CD4-positive, alpha-beta T cell treated with Interleukin-15 for 4 hours (primary cell): ENCODE measurements at regions not wholly inside any gene's neighbourhood (a gene's known extent, or its start where the extent isn't known, plus 50 kb on each side); places are given as distances from the start of the nearest gene placed in this dataset.
"Not testable (repeated sequence)": the region's sequence is repeated elsewhere in the genome, so short reads cannot be mapped to it uniquely, and the experiment has no call there.

Experiments
- DNase-seq: peaks from one replicate; pipeline ENCODE4 v3.0.0-alpha.2; 2020; ENCODE audit warnings: low spot score

DNA sequence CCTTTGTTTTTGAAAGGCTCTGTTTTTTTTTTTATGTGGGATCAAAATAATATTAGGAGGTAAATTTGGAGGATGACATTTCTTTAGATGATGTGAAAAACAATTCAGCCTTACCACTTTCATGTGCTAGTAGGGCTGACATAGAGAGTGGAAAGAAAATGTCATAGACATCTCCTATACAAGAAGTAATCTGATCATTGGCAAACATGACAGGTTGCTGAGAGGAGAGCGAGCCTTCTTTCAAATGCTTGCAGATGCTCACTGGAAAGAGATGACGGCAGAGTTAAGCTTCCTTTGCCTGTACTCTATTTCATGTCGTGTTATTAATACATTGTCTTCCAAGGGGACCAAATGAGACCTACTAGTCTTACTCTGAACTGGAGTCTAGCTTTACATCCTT, 160.1 kb upstream of the DAP start:
- DNase-seq: no peak

- DNase-seq: no peak
These were observed 159.4 kb upstream of the DAP start for GRCh38 chr5:10920400-10920799.

DNA sequence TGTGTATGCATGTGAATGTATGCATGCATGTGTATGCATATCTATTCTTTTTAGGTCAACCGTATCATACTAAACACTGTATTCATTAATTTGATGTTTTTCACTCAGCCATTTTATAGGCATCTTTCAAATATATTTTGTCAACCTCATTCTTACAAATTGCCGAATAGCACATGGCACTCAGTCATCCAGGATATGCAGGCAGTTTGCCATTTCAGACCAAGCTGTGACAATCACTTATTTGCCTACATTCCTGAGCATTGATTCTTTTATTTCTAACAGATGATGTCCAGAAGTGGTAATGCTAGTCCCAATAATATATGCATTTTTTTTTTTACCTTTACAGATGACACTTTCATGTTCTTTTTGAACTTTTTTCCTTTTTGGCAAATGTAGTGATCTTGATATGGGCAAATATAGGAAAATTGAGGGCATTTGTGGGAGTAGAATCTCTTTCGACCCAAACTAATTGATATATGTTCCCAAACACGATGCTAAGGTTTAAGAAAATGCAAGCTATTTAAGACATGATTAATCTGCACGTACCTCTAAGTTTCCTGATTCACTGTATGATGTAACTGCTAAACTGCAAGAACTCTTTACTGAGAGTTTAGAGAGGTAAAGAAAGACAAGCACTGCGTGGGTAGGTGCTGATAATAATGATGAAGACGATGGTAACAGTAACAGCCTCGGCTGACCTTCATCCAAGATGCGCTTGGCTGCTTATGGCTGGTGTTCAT, 153.9 kb upstream of the DAP start:
- DNase-seq: no peak

GRCh38 chr5:10913841-10914240, 152.8 kb upstream of the DAP start:
- no peak for DNase-seq

DNA sequence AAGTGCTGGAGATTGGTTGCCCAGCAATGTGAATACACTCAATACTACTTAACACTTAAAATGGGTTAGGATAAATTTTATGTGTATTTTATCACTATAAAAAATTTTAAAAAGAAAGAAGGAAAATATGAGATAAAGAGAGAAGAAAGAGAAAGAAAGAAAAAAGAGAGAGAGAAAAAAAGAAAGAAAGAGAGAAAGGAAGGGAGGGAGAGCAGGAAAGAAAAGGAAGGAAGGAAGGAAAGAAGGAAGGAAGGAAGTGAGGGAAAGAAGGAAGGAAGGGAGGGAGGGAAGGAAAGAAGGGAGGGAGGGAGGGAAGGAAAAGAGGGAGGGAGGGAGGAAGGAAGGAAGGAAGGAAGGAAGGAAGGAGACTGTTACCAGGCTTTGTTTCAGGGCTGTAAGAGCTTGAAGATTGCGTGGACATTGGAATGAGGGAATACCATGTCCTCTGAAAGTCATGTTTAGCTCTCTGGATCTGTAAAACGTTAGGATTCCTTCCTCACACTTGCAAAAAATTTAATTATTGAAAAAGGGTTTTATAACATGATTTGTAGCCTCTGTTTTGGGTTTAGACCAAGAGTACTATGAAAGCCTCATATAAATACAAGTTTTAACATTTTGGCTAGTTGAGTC, 152.3 kb upstream of the DAP start:
- DNase-seq: no peak

DNA sequence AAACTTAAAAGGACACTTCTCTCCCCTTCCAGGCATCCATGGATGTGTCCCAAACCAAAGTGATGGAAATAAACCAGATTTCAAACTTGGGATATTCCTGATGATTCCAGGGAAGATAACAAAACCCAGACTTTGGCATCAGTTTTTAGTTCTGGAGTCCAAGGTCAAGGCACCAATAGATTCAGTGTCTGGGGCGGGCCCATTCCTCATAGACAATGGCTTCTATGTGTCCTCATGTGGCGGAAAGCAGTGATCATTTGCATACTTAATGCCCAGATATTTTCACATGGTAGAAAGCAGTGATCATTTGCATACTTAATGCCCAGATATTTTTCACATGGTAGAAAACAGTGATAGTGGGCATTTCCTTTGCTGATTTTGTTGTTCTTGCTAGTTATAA, 151.4 kb upstream of the DAP start:
- no peak for DNase-seq

DNA sequence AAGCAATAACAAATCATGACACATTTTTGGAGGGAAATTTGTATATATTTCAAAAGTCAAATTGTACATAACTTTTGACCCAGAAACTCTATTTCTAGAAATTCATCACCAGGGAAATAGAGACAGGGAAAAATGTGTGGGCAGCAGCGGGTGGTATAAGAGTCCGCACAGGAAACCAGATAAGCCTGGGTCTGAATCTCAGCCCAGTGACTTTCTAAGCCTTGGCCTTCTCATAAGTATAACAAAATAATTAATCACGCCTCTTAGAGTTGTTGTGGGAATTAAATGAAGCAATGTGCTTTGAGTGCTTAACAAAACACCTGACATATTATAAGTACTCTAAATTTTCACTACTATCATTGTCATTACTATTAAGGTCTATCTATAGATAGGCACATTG, 149.2 kb upstream of the DAP start:
- no peak for DNase-seq

- no peak for DNase-seq
These were observed 143.9 kb upstream of the DAP start for GRCh38 chr5:10904862-10905432.

DNA sequence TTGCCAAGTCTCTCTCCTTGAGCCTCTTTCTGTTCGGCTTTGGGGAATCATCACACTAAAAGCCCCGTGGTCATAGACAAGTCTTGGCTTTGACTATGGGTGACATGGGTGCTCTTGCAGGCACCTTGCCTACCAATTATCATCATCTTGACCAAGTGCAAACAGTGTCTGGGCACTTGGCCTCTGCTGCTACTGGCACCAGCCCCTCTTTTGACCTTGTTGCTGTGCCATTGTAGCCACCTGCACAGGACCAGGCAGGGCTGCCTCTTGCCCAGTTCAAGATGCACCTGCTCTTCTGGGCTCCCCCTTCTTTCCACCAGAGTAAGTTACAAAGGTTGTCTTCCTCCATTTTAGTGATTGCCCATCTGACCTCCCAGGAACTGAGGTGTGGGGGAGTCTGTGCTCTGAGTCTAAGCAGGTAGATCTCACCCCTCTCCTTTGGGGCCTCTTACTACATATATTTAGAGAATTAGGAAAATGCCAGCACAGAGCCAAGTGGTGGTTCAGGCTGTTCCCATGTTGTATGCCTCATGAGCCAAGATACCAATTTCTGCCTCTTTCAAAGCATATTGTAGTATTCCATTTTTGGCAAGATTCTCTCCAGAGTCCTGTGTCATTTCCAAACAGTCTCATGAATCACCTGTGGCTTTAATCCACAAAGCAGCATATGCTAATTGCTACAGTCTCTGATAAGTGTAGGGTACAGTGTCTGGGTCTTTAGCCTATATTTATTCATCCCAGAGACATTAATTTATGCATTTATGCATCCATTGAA, 142.9 kb upstream of the DAP start:
- DNase-seq: no peak

GRCh38 chr5:10902145-10902544, 141.1 kb upstream of the DAP start:
- no peak for DNase-seq

GRCh38 chr5:10898514-10898913, 137.5 kb upstream of the DAP start:
- no peak for DNase-seq

- DNase-seq: no peak
These were observed 135.0 kb upstream of the DAP start for GRCh38 chr5:10896016-10896415.

DNA sequence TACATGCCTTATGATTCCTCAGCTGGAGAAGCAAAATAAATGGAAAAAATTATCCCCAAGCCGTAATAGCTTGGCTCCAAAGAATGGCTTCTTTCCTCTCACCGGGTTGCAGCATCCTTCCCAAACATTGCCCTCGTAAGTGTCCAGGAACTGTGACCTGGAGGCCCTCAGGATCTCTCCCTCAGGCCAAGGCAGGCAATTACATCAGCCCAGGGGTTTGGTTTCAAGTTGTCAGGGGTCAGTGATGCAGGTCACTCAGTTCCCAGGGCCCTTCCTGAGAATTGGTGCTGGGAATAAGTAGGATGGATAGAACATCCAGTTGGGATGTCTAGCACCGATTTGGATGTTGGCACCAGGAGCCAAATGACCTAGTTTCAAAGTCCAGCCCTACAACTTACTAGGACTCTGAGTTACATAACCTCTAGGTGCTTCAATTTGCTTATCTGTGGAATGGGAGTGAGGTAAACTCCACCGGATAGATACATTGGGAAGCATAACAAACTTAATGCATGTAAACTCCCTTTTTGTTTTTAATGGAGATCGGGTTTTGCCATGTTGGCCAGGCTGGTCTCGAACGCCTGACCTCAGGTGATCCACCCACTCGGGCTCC, 133.5 kb upstream of the DAP start:
- no peak for DNase-seq

DNA sequence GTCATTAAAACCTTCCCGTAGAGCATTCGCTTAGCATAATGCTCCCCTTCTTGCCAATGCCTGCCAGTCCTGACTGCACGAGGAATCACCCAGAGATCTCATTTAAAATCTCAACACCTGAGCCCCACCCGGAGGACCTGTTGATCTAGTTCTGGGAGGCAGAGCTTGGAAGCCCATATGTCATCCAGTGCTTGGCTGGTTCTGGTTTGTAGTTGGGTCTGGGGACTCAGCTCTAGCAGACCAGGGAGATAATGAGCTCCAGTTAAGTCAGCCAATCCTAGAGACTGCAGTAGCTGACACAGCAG, 131.8 kb upstream of the DAP start:
- DNase-seq: no peak

GRCh38 chr5:10892147-10892910, 131.3 kb upstream of the DAP start:
- no peak for DNase-seq

DNA sequence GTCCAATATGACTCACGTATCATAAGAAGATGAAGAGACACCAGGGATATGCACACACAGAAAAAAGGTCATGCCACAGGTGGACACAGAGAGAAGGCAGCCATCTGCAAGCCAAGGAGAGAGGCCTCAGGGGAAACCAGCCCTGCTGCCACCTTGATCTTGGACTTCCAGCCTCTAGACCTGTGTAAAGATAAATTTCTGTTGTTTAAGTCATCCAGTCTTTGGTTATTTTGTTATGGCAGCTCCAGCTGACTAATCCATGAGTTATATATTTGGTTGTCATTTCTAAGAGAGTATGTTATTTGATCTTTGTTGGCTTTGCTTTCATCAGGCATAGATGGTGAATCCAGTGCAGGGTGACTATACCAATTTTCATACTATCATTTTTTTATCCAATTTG, 130.2 kb upstream of the DAP start:
- DNase-seq: no peak

GRCh38 chr5:10886497-10886896, 125.5 kb upstream of the DAP start:
- no peak for DNase-seq

DNA sequence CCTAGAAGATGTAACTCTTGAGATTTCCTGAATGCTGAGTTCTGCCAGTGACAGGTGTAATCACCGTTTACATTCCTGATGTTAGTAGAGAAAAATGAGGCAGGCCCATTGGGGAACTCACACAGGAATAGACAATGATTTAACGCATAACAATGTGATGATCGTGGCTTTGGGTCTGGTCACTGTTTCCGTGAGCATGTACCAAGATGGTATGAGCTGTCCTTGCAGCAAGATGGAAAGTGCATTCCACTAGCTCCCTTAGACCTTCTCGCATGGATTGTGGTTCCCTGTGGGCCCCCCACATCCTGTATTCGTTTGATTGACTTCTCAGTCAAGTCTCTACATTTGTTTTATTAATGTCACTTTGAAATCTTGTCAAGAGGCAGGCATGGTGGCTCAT, 124.0 kb upstream of the DAP start:
- no peak for DNase-seq

- not testable (repeated sequence) for DNase-seq
These were observed 122.9 kb upstream of the DAP start for GRCh38 chr5:10883945-10884344.

- no peak for DNase-seq
These were observed 119.9 kb upstream of the DAP start for GRCh38 chr5:10880934-10881333.

DNA sequence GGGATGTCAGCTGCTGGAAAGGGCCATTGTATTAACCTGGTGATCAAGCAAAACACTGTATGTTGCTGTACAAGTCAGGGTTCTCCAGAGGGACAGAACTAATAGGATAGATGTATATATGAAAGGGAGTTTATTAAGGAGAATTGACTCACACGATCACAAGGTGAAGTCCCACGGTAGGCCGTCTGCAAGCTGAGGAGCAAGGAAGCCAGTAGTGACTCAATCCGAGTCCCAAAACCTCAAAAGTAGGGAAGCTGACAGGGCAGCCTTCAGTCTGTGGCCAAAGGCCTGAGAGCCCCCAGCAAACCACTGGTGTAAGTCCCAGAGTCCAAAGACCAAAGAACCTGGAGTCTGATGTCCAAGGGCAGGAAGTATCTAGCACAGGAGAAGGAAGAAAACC, 116.0 kb upstream of the DAP start:
- DNase-seq: not testable (repeated sequence)
